HepG2 (cell line): ENCODE measurements at regions not wholly inside any gene's neighbourhood (a gene's known extent, or its start where the extent isn't known, plus 50 kb on each side); places are given as distances from the start of the nearest gene placed in this dataset.

ENCODE experiments used
- CHD2 ChIP-seq: IDR thresholded peaks from 2 replicates; pipeline ENCODE4 v1.6.1; 2011; ENCODE audit warnings: low read depth, low read length, improper control_type of control experiment
- MEIS2 ChIP-seq: sonication (generic); formaldehyde crosslinking; IDR thresholded peaks from 2 replicates; pipeline ENCODE4 v1.9.0; 2021; ENCODE audit warnings: mild to moderate bottlenecking, missing genetic modification reagents
- POLR2A ChIP-seq, 2 experiments: IDR thresholded peaks; 2 replicates each; pipeline ENCODE4 v1.6.1; 2011; ENCODE audit warnings: low read depth in 2 of 2, low read length in 2 of 2, mild to moderate bottlenecking in 1 of 2, moderate library complexity in 1 of 2; ENCODE audit not compliant: insufficient read depth in 1 of 2
- ZHX1 ChIP-seq: sonication (generic); formaldehyde crosslinking; IDR thresholded peaks from 2 replicates; pipeline ENCODE4 v1.8.1; 2022; ENCODE audit warnings: low read depth, mild to moderate bottlenecking, missing genetic modification reagents
- ZNF224 ChIP-seq: sonication (generic); formaldehyde crosslinking; IDR thresholded peaks from 2 replicates; pipeline ENCODE4 v1.5.0; 2020; ENCODE audit warnings: mild to moderate bottlenecking, missing genetic modification reagents

GRCh38 chr3:34275811-34276210, 477.4 kb downstream of the PDCD6IP start:
- TF ChIP-seq ZHX1 (CRISPR knock-in tag): no peak
- no peak for TF ChIP-seq MEIS2 (CRISPR knock-in tag)
- TF ChIP-seq ZNF224 (CRISPR knock-in tag): no peak
- TF ChIP-seq CHD2: no peak
- no peak for TF ChIP-seq POLR2A (IDR thresholded peaks at IDR 0.05; ENCODE audit: insufficient read depth in 1 of 2, low read depth in 2 of 2, low read length in 2 of 2)
